ENCODE measurements at regions not wholly inside any gene's neighbourhood (a gene's known extent, or its start where the extent isn't known, plus 50 kb on each side); places are given as distances from the start of the nearest gene placed in this dataset.

DNA sequence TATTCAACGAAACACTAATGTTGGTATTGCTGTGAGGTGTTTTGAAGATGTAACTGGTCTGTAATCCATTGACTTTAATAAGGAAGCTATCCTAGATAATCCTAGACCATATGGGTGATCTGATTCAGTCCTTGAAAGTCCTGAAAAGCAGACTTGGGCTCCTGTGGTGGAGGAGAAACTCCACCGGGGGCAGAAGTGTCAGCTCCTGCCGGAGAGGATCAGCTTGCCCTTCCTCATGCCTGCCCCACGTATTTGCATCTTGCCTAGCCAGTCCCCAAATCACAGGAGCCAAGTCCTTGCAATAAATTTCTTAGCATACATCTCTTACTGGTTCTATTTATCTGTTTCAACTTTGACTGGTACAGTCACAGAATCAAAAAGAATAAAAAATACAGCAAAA is 144.2 kb upstream of the DLGAP1 start:
- DNase-seq (ENCODE audit: low read depth), result no peak
- TF ChIP-seq, protein P1, sequence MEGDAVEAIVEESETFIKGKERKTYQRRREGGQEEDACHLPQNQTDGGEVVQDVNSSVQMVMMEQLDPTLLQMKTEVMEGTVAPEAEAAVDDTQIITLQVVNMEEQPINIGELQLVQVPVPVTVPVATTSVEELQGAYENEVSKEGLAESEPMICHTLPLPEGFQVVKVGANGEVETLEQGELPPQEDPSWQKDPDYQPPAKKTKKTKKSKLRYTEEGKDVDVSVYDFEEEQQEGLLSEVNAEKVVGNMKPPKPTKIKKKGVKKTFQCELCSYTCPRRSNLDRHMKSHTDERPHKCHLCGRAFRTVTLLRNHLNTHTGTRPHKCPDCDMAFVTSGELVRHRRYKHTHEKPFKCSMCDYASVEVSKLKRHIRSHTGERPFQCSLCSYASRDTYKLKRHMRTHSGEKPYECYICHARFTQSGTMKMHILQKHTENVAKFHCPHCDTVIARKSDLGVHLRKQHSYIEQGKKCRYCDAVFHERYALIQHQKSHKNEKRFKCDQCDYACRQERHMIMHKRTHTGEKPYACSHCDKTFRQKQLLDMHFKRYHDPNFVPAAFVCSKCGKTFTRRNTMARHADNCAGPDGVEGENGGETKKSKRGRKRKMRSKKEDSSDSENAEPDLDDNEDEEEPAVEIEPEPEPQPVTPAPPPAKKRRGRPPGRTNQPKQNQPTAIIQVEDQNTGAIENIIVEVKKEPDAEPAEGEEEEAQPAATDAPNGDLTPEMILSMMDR (conservative IDR thresholded peaks at IDR 0.05; ENCODE audit: control insufficient read depth, insufficient read depth, low read depth, low read length), result no peak
- H3K4me3 ChIP-seq (ENCODE audit: control insufficient read depth, low read depth, low read length), result no peak overlapping the region

DNA sequence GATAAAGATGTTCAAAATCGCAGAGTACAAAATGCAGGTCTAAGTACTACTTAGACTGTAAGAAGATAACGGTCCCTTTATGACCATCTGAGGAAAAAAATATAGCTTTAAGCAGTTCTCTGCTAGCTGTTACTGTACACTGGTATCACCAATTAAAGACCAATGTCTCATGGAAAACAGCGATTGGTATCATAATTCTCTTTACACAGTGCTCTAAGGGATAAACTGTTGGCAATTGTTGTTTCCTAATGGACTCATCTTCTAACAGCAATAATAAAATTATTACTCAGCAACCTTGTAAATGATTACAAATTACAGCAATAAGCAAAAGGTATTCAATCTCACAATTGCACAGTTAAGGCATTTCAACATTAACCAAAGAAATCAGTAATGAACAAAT is 142.2 kb upstream of the DLGAP1 start:
- DNase-seq (ENCODE audit: low read depth), result no peak
- TF ChIP-seq, protein P1 (conservative IDR thresholded peaks at IDR 0.05; ENCODE audit: control insufficient read depth, insufficient read depth, low read depth, low read length), result no peak
- H3K4me3 ChIP-seq (ENCODE audit: control insufficient read depth, low read depth, low read length), result no peak overlapping the region

DNA sequence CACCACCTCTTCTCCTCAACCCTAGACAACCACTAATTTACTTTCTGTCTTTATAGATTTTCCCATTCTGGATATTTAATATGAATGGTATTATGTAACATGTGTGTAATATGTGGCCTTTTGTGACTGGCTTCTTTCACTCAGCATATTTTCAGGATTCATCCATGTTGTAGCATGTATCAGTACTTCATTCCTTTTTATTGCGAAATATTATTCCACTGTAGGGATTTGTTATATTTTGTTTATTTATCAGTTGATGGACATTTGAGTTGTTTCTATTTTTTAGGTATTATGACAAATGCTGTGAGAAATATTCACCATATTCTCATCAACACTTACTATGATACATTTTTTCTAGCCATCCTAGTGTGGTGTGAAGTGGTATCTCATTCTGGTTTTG is 138.8 kb upstream of the DLGAP1 start:
- DNase-seq (ENCODE audit: low read depth), result no peak
- TF ChIP-seq, protein P1 (conservative IDR thresholded peaks at IDR 0.05; ENCODE audit: control insufficient read depth, insufficient read depth, low read depth, low read length), result no peak
- no peak overlapping the region for H3K4me3 ChIP-seq (ENCODE audit: control insufficient read depth, low read depth, low read length)

DNA sequence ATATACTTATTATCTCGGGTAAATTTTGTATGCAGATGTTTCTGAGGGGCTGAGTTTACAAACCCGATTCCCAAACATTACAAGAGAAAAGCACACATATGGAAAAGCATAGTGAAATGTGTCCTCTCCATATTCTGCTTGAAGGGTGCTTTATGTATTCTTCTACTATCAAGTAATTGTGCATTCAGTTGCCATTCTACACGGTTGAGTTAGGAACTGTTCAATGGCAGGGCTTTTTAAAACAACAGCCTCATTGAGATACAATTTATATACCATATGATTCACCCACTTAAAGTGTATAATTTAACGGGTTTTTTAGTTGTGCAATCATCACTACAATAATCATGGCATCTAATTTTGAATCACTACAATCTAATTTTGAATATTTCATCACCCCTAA is 138.4 kb upstream of the DLGAP1 start:
- no peak for DNase-seq (ENCODE audit: low read depth)
- TF ChIP-seq, protein P1 (conservative IDR thresholded peaks at IDR 0.05; ENCODE audit: control insufficient read depth, insufficient read depth, low read depth, low read length), result no peak

DNA sequence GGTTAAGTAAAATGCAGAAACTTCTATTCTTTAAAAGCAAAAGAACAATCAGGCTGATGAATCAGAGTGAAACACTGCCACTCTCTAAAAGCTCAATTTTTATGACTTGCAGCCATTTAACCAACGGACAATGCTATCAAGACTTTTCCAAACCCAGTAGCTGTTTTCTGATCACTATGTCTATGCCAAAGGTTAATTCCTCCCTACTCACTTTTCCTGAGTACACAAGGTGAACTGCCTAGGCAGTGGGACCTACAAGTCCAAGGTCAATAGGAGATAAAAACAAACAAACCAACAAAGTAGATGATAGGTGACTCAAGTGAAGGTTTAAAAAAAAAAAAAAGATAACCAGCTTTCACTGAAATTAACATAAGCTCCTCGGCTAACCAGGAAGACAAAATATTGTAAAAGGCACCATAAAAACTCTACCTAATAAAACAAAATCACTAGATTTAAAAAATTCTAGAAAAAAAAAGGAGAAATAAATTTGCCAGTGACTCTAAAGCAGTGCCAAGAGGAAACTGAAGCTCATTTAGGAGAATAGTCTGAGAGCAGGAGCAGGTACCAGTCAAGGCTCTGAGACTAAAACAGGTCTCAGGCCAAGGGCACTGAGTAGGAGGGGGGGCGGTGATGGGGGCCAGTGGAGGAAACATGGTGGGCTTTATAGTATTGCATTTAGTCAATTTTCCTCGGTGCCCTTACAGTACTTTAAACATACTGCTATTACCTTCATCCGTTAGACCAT is 134.1 kb upstream of the DLGAP1 start:
- TF ChIP-seq, protein P1 (conservative IDR thresholded peaks at IDR 0.05; ENCODE audit: control insufficient read depth, insufficient read depth, low read depth, low read length), result no peak
- no peak overlapping the region for H3K4me3 ChIP-seq (ENCODE audit: control insufficient read depth, low read depth, low read length)
- DNase-seq (ENCODE audit: low read depth), result no peak

More for the DNA sequence above, 138.4 kb upstream of the DLGAP1 start:
- no peak overlapping the region for H3K4me3 ChIP-seq (ENCODE audit: control insufficient read depth, low read depth, low read length)

DNA sequence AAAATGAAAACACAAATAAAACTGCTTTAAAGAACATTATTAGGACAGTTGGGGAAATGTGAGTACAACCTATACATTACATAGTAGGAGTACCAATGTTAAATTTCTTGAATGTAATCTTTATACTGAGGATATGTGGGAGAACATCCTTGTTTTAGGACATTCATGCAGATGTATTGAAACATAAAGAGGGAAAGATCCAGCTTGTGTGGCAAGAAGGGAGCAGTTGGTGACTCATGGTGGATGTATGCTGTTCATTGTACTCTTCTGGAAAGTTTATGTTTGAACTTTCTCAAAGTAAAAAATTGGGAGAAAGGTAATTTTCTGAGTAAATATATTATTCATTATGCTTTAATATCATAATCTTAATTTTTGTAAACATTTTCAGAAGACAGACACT is 132.1 kb upstream of the DLGAP1 start:
- DNase-seq (ENCODE audit: low read depth), result no peak
- TF ChIP-seq, protein P1 (conservative IDR thresholded peaks at IDR 0.05; ENCODE audit: control insufficient read depth, insufficient read depth, low read depth, low read length), result no peak
- no peak overlapping the region for H3K4me3 ChIP-seq (ENCODE audit: control insufficient read depth, low read depth, low read length)
